IPS DF 4.7 (cell line): ENCODE measurements at regions not wholly inside any gene's neighbourhood (a gene's known extent, or its start where the extent isn't known, plus 50 kb on each side); places are given as distances from the start of the nearest gene placed in this dataset.
"Not testable (repeated sequence)": the region's sequence is repeated elsewhere in the genome, so short reads cannot be mapped to it uniquely, and the experiment has no call there.

Experiments
- DNase-seq: peaks from one replicate; pipeline ENCODE4 v3.0.0-alpha.2; 2013; ENCODE audit warnings: low spot score; ENCODE audit errors: extremely low read depth

- DNase-seq = no peak
Observed at GRCh38 chr12:105455261-105455660, 124.8 kb downstream of the C12orf75 start.

- no peak for DNase-seq
Observed at GRCh38 chr12:105457026-105457425, 126.5 kb downstream of the C12orf75 start.

- DNase-seq = no peak
Observed at GRCh38 chr12:105459760-105460330, 129.4 kb downstream of the C12orf75 start.

- no peak for DNase-seq
Observed at GRCh38 chr12:105461271-105461943, 130.9 kb downstream of the C12orf75 start.

GRCh38 chr12:105461944-105462762, 131.7 kb downstream of the C12orf75 start:
- no peak for DNase-seq

GRCh38 chr12:105462831-105463230, 132.3 kb downstream of the C12orf75 start:
- no peak for DNase-seq

- no peak for DNase-seq
Observed at GRCh38 chr12:105464406-105464805, 133.9 kb downstream of the C12orf75 start.

- no peak for DNase-seq
Observed at GRCh38 chr12:105466231-105466900, 135.9 kb downstream of the C12orf75 start.

- no peak for DNase-seq
Observed at GRCh38 chr12:105466901-105467598, 136.6 kb downstream of the C12orf75 start.

- DNase-seq = no peak
Observed at GRCh38 chr12:105467710-105468366, 137.3 kb downstream of the C12orf75 start.

- DNase-seq = no peak
Observed at GRCh38 chr12:105468464-105468863, 138.0 kb downstream of the C12orf75 start.

GRCh38 chr12:105469211-105469610, 138.7 kb downstream of the C12orf75 start:
- DNase-seq = no peak

- DNase-seq = no peak
Observed at GRCh38 chr12:105469701-105470100, 139.2 kb downstream of the C12orf75 start.

- DNase-seq = no peak
Observed at GRCh38 chr12:105470102-105470501, 139.6 kb downstream of the C12orf75 start.

- no peak for DNase-seq
Observed at GRCh38 chr12:105470601-105471000, 140.1 kb downstream of the C12orf75 start.

- DNase-seq = no peak
Observed at GRCh38 chr12:105474672-105475071, 144.2 kb downstream of the C12orf75 start.

- DNase-seq = no peak
Observed at GRCh38 chr12:105476616-105477015, 146.1 kb downstream of the C12orf75 start.

GRCh38 chr12:105477873-105478272, 147.4 kb downstream of the C12orf75 start:
- no peak for DNase-seq

- not testable (repeated sequence) for DNase-seq
Observed at GRCh38 chr12:105478788-105479187, 148.3 kb downstream of the C12orf75 start.

GRCh38 chr12:105479710-105480109, 149.2 kb downstream of the C12orf75 start:
- no peak for DNase-seq

- no peak for DNase-seq
Observed at GRCh38 chr12:105480162-105480561, 149.7 kb downstream of the C12orf75 start.
